Sigmoid colon (tissue), 4 donors: ENCODE measurements at regions not wholly inside any gene's neighbourhood (a gene's known extent, or its start where the extent isn't known, plus 50 kb on each side); places are given as distances from the start of the nearest gene placed in this dataset.

Experiments
- CTCF ChIP-seq, 4 experiments: fragments of 450-650 bp in 3 of 4; fragments of 200-600 bp in 1 of 4; IDR thresholded peaks; one replicate each; pipeline ENCODE4 v1.5.1; 2016 to 2019; ENCODE audit warnings: antibody characterized with exemption in 4 of 4, mild to moderate bottlenecking in 3 of 4, moderate library complexity in 2 of 4
- EP300 ChIP-seq, 4 donors: sonication (generic); formaldehyde crosslinking; IDR thresholded peaks; one replicate each; pipeline ENCODE4 v1.6.1; 2017; ENCODE audit warnings: antibody characterized with exemption in 4 of 4
- POLR2A ChIP-seq, 2 donors: fragments of 450-650 bp; IDR thresholded peaks; one replicate each; pipeline ENCODE4 v1.6.1; 2016; ENCODE audit warnings: antibody characterized with exemption in 2 of 2, mild to moderate bottlenecking in 2 of 2, moderate library complexity in 2 of 2
- POLR2AphosphoS5 ChIP-seq, 4 donors: sonication (generic); formaldehyde crosslinking; IDR thresholded peaks; one replicate each; pipeline ENCODE4 v1.6.1; 2017; ENCODE audit warnings: antibody characterized with exemption in 4 of 4

GRCh38 chr4:95644417-95644816, 95.6 kb upstream of the UNC5C start:
- TF ChIP-seq POLR2A (IDR thresholded peaks at IDR 0.05) (no peak), CTCF (IDR thresholded peaks at IDR 0.05) (no peak), EP300 (IDR thresholded peaks at IDR 0.05) (no peak), POLR2AphosphoS5 (IDR thresholded peaks at IDR 0.05) (no peak)
